ENCODE measurements at regions not wholly inside any gene's neighbourhood (a gene's known extent, or its start where the extent isn't known, plus 50 kb on each side); places are given as distances from the start of the nearest gene placed in this dataset.

DNA sequence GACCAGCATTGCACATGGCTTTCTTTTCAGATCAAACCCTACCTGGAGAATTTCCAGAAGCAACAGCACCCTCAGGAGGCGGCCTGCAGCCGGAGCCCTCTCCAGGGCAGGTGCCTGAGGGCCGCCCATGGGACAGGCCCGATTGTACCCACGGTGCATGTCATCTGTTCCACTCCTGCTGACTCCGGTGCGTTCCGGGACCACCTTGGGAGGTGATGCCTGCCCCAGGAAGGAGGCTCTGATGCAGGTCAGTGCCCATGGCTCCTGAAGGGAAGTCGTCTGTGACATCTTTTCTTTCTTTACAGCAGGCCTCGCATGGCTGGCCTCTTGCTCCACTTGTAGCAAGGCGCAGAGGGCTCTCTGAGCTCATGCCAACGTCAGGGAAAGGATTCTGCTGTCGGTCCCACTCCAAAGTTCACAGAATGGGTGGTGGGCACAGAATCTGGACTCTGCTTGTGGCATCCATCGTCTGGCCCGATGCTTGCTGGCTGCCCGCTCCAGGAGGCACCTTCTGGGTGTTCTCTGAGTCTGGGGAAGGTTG, 160.7 kb upstream of the RTL1 start:
- DNase-seq (ENCODE audit: low read depth in 4 of 4, low spot score in 2 of 4): no peak

DNA sequence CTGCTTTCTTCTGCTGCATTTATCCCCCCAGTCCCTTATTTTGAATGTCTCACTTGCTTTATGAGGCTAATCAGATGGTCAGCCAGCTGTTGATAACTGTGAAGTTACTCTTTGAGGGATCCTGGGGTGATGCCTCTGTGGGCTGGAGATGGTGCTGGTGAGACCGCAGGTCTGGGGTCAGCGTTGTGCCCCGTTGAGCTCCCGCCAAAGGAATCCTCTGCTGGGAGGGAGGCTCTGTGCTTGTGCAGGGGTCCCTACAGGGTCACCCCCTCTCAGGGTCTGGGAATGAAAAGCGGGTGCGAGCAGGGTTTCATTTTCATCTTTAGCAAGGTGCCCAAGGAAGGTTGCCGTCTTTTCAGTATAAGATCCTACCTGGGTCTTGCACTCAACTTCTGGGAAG, 161.2 kb upstream of the RTL1 start:
- DNase-seq (ENCODE audit: low read depth in 4 of 4, low spot score in 2 of 4): no peak

DNA sequence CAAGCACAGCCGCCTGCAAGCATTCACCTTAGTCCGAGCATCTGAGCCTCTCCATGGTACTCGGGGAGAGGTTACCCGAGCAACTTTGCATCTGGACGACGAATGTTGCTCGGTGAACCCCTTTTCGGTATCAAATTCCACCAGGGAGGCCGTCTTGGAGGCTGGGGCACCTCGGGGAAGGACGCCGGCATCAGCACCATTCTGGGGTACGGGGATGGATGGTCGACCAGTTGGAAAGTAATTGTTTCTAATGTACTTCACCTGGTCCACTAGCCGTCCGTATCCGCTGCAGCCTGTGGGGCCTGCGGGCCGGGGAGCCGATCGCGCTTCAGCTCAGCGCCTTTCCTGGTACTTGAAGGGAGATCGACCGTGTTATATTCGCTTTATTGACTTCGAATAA, 161.7 kb upstream of the RTL1 start:
- no peak for DNase-seq (ENCODE audit: low read depth in 4 of 4, low spot score in 2 of 4)

DNA sequence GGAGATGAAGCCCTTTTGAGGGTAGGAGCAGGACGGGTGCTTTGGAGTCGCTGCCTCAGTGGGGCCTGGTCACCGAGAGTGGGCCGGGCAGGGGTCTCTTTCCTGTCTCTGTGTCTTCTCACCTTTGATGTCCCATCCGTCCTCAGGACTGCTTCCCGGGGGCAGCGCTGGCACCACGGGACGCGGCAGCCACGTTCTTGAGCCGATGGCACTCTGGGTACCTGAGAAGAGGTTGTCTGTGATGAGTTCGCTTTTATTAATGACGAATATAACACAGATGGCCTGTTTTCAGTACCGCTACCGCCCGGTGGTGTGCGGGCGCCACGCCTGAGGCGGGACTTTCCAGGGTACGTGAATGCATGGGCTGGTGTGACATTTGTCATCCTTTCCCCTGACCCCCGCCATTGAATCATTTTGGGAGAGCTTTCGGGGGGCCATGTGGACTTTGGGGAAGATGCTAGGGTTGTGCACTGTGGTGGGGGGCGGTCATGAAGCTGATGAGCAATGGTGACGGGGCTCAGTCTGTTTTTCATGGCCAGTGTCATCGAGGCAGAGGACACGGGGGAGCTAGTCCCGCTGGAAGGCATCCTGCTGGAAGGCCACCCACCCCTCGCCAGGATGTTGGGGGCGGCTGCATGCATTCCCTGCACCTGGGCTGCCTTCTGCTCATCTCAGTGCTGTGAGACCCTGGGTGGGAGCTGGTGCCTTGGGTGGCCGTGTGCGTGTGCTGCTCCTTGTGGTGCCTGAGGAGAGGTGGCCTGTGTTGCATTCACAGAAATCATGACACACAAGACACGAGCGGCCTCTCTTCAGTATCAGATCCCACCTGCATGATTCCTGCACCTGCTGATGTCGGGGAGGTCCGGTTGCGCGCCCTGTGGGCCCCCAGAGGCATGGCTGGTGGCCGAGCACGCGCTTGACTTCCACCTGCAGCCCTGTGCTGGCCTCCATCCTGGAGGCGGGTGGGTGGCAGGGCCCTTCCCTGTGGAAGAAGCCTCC, 162.5 kb upstream of the RTL1 start:
- DNase-seq (ENCODE audit: low read depth in 4 of 4, low spot score in 2 of 4): no peak

DNA sequence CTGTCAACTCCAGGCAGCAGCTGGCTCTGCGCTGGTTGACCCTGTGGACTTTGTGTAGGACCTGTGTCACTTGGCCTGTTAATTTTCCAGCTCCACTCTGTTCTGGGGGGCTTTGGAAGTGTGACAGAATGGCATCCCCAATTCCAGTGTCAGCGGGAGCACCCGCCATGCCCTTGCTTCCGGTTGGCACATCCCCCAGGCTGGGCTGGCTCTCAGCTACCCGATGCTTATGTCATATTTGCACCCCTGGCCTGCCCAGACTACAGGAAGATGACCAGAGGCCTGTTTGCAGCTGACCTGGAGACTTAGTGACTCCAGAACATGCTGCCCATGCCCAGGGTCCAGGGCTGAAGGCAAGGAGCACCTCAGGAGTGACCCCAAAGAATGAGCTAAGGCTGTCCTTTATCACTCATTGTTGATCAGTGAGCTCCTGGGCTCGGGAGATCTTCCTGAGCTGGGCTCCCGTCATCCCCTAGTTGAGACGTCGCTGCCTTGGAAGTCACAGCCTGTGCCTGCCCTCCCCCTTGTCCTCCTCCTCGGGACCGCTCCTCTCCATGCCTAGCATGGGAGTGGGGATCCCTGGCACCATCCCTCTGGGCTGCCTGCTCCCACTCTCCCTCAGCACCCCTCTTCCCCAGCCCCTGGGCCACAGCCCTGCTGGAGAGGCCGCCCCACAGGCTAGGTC, 163.4 kb upstream of the RTL1 start:
- DNase-seq (ENCODE audit: low read depth in 4 of 4, low spot score in 2 of 4): no peak

DNA sequence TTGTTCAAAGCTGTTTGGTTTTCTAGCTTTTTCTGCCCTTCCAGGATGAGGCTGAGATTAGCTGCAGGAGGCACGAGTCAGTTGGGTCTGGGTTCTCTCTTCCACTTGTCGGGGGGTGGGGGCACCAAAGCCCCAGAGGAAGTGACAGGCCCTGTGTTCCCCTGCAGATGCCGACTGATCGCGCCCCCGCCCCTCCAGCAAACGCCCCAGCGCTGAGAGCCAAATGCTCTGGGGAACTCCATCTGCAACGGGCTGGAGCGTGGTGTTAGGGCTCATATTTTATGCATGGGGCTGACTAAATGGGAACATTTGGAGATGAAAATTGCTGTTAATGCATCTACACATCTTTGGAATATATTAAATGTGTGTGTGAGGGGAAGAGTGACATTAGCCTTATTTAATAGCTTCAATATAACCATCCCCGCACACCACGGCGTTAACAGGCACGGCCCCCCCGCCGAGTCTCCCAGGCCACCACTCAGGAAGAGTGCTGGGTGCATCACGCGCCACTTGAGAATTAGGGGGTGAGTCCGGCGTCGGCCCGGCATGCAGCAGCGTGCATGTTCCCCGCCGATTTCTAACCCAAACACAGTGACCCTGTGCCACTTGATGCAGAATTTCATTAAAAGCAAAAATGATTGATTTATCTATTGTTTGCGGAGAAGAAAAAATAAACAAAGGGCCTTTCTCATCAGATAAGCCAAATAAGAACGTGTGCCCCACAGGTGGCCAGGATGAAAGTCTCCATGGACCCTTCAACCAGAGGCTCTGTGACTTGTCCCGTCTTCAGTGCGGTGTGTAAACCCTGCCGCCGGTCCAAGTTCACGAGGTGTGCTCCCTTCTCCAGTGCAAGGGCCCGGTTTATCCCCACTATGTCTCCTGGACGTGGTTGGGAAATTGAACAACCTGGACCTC, 165.0 kb upstream of the RTL1 start:
- no peak for DNase-seq (ENCODE audit: low read depth in 4 of 4, low spot score in 2 of 4)

DNA sequence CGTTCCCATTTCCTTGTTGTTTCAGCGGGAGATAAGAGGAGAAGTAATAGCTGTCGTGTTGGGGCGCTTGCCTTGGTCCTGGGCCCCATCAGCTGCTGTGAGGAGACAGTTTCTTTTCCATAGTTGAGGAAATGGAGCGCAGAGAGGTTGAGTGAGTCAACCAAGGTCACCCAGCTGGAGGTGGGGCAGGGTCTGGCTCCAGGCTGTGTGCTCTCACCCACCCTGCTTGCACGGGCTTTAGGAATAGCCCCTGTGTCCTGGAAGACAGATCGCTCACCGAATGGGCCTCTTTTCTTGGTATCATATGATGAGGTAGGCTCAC, 165.7 kb upstream of the RTL1 start:
- no peak for DNase-seq (ENCODE audit: low read depth in 4 of 4, low spot score in 2 of 4)

DNA sequence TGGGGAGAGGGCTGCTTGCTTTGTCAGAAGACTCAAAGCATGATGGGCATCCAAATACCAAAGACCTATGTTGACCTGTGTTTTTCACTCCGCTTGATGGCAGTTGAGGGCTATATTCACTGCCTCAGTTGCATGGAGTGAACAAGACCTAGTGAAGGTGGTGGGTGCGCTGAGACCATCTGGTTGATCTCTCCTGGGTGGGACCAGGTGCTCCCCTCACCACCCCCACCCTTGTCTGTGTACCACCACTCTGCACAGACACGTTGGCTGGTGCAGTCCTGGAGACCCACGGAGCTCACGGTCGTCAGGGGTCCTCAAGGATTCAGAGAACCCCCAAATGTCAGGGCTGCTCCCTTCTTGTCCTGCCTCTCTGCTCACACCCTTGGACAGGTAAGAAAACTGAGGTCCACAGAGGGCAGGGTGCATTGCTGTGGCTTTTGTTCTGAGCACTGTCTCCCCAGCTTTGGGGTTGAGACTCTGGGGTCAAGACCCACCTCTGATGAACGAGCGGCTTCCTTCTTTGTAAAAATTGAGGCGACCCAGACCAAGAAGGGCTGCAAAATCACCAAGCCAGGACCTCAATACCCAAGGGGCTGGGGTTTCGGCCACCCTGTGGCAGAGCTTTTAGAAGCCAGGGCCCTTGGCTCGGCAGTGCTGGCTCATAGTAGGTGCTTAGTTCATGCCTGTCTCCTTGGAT, 166.3 kb upstream of the RTL1 start:
- DNase-seq (ENCODE audit: low read depth in 4 of 4, low spot score in 2 of 4): no peak

DNA sequence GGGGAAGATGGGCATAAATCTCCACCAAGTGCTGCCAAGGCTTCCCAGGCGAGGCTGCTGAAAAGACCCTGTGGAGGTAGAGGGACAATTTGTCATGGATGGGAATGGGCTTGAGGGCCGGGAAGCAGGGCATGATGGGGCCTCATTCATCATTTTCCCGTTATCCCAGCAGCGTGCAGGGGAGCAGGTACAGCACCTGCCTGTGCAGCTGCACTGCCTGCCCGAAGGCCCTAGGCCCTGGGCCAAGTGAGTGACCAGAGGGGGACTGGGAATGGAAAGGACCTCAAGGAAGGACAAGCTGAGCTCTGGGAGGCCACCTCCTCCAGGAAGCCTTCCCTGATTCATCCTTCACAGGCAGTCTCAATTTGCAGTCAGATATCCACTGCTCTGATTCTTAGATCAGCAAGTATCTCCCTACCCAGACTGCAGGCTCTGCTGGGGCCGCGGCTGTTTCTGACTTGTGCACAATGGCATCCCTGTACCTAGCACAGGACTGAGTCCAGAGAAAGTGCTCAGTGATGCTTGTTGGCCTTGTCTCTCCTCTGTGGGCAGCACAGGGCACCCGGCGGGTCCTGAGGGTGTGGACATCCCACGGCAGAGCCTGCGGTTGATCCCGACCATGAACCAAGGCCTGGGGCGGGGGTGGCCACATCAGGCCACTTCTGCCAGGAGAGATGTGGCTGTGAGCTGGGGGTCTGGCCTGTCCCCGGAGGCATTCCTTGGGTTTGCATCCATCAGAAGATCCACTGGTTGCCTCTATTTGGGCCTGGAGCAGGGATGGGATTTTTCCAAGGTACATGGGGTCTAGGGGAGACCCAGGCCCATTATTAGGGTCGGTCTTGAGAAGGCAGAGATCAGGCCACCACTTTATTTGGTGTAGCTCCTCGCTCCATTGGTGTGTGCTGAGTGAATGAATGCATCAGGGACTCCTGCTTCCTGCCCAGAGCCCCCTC, 167.3 kb upstream of the RTL1 start:
- DNase-seq (ENCODE audit: low read depth in 4 of 4, low spot score in 2 of 4): no peak

DNA sequence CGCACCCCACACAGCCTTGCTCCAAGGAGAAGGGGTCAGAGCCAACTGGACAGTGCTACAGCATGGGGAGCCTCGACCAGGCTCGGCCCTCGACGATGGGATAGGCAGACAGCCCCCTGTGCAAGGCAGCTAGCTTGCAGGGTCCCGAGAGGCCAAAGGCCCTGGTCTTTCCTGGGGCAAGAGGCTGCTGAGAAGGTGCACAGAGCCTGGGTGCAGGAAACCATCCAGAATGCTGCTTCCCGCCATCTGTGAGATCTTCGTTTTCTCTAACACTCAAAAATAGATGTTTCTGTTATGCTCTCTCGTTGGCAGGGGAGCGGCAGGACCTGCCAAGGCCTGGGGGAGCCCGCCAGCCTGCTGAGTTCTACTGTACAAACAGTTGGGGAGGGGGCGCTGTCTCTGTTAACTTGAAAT, 168.0 kb upstream of the RTL1 start:
- no peak for DNase-seq (ENCODE audit: low read depth in 4 of 4, low spot score in 2 of 4)

DNA sequence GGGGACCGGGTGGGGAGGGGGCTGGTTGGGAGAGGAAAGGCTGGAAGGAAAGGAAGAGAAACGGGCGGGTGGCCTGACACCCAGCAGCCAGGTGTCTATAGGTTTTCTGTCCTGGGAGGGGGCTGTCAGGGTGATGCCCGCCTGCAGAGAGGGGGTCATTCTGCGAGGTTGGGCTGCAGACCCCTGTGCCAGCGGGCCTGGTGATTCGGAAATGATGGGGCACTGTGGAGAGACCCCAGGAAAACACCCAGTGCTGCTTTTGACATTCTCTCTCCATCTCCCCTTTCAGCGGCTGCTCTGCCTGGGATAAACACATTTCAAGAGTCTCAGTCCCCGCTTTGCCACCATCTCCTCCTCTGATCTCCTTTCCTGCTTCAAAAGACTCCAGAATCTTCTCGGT, 168.5 kb upstream of the RTL1 start:
- no peak for DNase-seq (ENCODE audit: low read depth in 4 of 4, low spot score in 2 of 4)

DNA sequence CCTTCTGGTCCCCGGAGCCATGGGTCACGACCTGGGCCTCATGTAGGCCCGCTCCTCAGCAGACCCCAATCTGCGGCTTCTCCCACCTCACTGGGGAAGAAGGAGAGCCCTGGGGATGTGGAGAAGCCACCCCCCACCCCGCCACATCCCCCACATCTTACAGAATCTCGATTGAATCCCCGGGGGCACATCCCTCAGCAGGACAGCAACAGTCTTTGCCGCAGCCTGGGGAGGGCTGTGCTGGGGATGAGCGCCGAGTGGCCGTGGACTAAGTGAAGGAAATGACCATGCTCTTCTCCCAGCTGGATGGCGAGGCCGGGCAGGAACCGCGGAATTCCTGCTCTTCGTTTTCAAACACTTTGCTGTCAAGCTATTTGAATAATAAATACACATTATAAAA, 169.0 kb upstream of the RTL1 start:
- no peak for DNase-seq (ENCODE audit: low read depth in 4 of 4, low spot score in 2 of 4)

DNA sequence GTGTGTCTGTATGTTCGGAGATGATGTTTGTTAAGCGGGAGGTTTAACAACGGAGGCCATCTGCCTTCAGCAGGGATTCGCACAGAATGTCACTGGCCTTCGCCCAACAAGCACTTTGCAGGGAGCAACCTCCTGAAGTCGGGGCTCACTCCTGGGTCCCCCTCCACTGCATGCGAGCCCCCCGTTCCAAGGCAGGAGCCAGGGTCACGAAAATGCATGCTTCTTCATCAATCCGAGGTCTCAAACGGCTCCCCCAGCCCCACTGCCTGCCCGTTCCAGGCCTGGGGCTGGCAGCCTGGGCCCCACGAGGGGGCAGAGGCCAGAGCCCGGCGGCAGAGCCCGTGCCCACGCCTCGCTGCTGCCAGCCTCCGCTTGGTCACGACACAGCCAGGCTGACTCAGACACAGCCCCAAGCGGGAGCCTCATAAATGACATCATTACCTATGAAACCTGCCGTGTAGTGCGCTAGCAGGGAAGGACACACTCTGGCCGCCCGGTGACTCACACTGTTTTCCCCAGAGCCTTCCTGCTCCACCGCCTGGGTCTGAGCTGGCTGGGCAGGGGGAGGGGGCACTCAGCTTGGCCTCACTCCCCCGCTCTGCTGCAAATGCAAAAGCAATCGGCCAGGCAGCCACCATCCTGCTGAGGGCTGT, 169.5 kb upstream of the RTL1 start:
- DNase-seq (ENCODE audit: low read depth in 4 of 4, low spot score in 2 of 4): peak in 3 of 4 donors; percentile 48 to 63 (median 60)

DNA sequence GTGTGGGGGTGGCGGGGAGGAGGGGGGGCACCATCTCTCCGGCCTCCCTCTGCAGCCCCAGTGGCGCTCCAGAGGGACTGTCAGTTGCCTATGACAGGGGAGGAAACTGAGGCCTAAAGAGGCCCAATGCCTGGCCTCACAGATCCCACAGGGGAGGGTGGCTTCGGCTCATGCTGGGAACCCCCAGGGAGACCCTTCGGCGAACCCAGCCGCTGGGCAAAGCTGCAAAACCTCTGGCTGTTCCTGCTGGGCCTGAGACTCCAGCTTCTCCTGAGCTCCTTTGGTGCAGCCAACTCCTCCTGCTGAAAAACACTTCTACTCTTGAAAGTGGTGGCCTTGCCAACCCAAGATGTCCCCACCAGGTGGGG, 170.1 kb upstream of the RTL1 start:
- no peak for DNase-seq (ENCODE audit: low read depth in 4 of 4, low spot score in 2 of 4)

DNA sequence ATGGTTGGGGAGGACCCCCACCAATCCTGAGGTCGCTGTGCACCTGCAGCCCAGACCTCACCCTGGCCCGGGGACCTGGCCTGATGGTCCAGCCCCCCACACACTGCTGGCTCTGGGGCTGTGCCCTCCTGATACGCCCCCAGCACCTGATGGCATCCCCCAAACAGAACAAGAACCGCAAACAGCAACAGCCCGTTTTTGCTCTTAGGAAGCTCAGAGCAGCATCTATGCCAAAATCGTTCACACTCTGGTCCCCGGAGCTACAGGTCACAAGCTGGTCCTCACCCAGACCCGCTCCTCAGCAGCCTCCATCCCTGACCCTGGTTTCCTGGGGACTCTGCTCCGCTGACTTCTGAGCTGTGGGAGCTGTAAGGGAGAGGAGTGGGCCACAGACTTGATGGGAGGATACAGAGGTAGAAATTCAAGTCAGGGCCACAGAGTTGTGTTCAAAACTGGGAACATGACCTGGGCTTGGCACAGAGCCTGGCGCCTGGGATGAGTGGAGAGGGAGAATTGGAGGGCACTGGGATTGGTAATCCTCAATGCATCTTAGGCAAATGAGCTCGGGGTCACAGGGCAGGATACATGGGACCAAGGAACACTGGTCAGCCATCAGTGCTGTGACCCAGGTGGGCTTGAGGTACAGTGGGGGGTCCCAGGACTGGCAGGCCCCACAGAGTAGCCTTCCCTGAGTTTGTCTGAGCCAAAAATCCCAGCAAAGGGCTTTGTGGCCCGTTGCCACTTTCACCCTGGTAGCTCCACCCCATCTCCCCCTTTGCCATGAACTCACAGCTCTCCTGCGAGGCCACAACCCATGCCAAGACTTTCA, 170.9 kb upstream of the RTL1 start:
- DNase-seq (ENCODE audit: low read depth in 4 of 4, low spot score in 2 of 4): no peak

DNA sequence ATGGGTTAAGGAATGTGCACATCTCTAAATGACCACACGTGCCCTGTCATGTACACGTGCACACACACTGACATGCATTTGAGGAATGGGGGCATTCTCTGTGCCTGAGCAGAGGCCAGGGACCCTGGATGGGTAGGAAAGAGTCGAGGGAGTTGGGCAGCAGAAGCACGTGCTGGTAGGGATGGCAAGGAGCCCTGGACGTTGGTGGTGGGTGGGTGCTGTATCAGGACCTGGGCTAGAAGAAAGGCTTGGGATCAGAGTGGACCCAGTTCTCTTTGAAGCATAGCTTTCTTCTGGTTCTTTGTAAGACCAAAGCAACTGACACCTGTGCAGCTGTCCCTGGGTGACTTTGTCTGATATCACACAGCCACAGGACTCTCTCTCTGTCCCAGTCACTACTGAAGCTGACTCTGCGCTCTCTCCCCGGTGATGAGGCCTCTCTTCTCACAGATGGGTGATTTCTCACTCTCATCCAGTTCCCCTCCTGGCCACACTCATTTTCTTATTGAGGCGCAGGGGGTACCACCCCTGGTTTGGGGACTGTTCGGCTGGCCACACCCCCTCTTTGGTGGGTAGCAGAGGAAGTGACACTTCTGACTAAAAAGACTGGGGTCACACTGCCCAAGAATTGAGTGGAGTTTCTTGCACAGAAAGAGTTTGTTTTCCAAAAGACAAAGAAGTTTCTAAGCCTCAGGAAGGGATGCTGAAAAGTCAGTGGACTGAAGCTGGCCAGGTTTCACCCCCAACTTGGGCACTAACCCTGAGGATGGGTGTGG, 171.7 kb upstream of the RTL1 start:
- no peak for DNase-seq (ENCODE audit: low read depth in 4 of 4, low spot score in 2 of 4)

DNA sequence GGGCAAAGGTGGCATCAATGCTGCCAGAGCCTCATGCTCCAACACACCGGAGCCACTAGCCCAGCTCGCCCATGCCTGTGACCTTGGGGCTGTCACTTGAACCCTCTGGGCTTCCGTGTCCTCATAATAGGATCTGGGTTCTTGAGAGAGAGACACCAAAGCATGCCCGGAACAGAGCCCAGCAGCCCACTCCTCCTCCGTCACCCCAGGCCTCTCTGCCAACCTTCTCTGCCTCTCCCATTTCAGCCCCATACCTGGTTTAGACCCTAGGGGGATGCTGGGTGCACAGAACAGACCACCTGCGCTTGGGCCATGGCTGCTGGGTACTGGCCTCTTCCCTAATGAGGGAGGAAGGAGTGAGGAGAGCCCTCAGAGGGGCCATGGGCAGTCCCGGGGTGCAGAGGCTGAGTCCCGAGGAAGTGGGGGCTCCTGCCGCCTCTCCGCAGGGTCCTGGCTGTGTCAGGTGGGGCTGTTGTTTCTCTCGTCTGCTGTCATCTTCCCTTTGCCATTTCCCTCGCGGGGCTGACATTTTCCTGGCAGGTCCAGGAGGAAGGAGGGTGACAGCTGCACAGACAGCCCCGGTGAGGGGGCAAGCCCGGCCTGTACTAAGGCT, 172.4 kb upstream of the RTL1 start:
- no peak for DNase-seq (ENCODE audit: low read depth in 4 of 4, low spot score in 2 of 4)

Data from left renal cortex interstitium (tissue), 4 donors.